ENCODE measurements at regions not wholly inside any gene's neighbourhood (a gene's known extent, or its start where the extent isn't known, plus 50 kb on each side); places are given as distances from the start of the nearest gene placed in this dataset.

DNA sequence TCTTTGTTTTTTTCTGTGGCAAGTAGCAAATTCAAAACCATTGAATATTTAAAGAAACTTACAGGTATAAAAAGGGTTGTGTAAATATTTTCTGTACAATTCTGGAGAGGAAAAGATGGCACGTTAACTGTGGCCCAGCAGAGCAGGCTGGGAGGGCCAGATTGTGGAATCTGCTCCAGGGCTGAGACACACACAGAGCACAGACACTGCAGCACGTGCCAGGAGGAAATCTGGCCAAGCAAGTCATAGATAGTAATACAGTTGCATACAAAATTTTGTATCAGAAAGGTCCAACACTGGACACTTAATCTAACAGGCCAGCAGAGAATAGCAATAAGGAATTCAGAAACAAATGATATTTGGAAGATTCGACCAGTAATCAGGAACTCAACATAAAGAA is 763.7 kb downstream of the PDHA2 start:
- TF ChIP-seq, protein P1, sequence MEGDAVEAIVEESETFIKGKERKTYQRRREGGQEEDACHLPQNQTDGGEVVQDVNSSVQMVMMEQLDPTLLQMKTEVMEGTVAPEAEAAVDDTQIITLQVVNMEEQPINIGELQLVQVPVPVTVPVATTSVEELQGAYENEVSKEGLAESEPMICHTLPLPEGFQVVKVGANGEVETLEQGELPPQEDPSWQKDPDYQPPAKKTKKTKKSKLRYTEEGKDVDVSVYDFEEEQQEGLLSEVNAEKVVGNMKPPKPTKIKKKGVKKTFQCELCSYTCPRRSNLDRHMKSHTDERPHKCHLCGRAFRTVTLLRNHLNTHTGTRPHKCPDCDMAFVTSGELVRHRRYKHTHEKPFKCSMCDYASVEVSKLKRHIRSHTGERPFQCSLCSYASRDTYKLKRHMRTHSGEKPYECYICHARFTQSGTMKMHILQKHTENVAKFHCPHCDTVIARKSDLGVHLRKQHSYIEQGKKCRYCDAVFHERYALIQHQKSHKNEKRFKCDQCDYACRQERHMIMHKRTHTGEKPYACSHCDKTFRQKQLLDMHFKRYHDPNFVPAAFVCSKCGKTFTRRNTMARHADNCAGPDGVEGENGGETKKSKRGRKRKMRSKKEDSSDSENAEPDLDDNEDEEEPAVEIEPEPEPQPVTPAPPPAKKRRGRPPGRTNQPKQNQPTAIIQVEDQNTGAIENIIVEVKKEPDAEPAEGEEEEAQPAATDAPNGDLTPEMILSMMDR (IDR thresholded peaks at IDR 0.05; ENCODE audit: poor library complexity): no peak
- TF ChIP-seq EZH2 (IDR thresholded peaks at IDR 0.05; ENCODE audit: borderline replicate concordance): no peak
